ENCODE measurements at regions not wholly inside any gene's neighbourhood (a gene's known extent, or its start where the extent isn't known, plus 50 kb on each side); places are given as distances from the start of the nearest gene placed in this dataset.

- TF ChIP-seq, protein P1, sequence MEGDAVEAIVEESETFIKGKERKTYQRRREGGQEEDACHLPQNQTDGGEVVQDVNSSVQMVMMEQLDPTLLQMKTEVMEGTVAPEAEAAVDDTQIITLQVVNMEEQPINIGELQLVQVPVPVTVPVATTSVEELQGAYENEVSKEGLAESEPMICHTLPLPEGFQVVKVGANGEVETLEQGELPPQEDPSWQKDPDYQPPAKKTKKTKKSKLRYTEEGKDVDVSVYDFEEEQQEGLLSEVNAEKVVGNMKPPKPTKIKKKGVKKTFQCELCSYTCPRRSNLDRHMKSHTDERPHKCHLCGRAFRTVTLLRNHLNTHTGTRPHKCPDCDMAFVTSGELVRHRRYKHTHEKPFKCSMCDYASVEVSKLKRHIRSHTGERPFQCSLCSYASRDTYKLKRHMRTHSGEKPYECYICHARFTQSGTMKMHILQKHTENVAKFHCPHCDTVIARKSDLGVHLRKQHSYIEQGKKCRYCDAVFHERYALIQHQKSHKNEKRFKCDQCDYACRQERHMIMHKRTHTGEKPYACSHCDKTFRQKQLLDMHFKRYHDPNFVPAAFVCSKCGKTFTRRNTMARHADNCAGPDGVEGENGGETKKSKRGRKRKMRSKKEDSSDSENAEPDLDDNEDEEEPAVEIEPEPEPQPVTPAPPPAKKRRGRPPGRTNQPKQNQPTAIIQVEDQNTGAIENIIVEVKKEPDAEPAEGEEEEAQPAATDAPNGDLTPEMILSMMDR (IDR thresholded peaks at IDR 0.05; ENCODE audit: low read depth, low read length, poor library complexity, severe bottlenecking) = no peak
- TF ChIP-seq EZH2phosphoT487 (IDR thresholded peaks at IDR 0.05; ENCODE audit: borderline replicate concordance, low read length) = no peak
These were observed 197.3 kb downstream of the MELK start for GRCh38 chr9:36770025-36770424.

All from DOHH2 (cell line).